Skeletal muscle satellite cell (primary cell): ENCODE measurements at regions not wholly inside any gene's neighbourhood (a gene's known extent, or its start where the extent isn't known, plus 50 kb on each side); places are given as distances from the start of the nearest gene placed in this dataset.

ENCODE experiments used
- H3K27me3 ChIP-seq: 2 replicates; pipeline ENCODE4 v1.7.0; 2013; ENCODE audit warnings: low read length; ENCODE audit not compliant: control insufficient read depth, insufficient read depth
- H3K36me3 ChIP-seq: 2 replicates; pipeline ENCODE4 v1.7.0; 2013; ENCODE audit warnings: mild to moderate bottlenecking, control low read depth, low read length; ENCODE audit not compliant: insufficient read depth
- H3K4me1 ChIP-seq: 2 replicates; pipeline ENCODE4 v1.7.0; 2013; ENCODE audit warnings: low read length; ENCODE audit not compliant: control insufficient read depth, insufficient read depth
- H3K4me2 ChIP-seq: 2 replicates; pipeline ENCODE4 v1.7.0; 2013; ENCODE audit warnings: mild to moderate bottlenecking, low read length
- H3K4me3 ChIP-seq: 2 replicates; pipeline ENCODE4 v1.7.0; 2013; ENCODE audit warnings: low read length
- H3K9ac ChIP-seq: 2 replicates; pipeline ENCODE4 v1.7.0; 2013; ENCODE audit warnings: mild to moderate bottlenecking, low read depth, low read length, moderate library complexity
- H3K9me3 ChIP-seq: replicated peaks from 2 replicates; pipeline ENCODE4 v1.7.0; 2013; ENCODE audit warnings: mild to moderate bottlenecking, control low read depth, low read length

GRCh38 chr16:59259074-59259949 is 525.2 kb upstream of the GOT2 start:
- no peaks in the 10 kb centered on the region for H3K9me3 ChIP-seq
- H3K4me2 ChIP-seq, result no peak overlapping the region
- no peak overlapping the region for H3K4me3 ChIP-seq
- no peak overlapping the region for H3K9ac ChIP-seq
- H3K36me3 ChIP-seq, result no peaks in the 10 kb centered on the region
- no peaks in the 10 kb centered on the region for H3K4me1 ChIP-seq
- no peaks in the 10 kb centered on the region for H3K27me3 ChIP-seq

GRCh38 chr16:59252317-59252716 is 518.2 kb upstream of the GOT2 start:
- H3K4me3 ChIP-seq, result no peak overlapping the region
- H3K4me1 ChIP-seq, result no peaks in the 10 kb centered on the region
- no peak overlapping the region for H3K9ac ChIP-seq
- H3K9me3 ChIP-seq, result no peaks in the 10 kb centered on the region
- H3K4me2 ChIP-seq, result no peak overlapping the region
- no peaks in the 10 kb centered on the region for H3K36me3 ChIP-seq
- no peaks in the 10 kb centered on the region for H3K27me3 ChIP-seq

- Histone ChIP-seq H3K4me3 (no peak overlapping the region), H3K36me3 (no peaks in the 10 kb centered on the region), H3K9me3 (peaks cover 3% of the 10 kb centered on the region), H3K9ac (no peak overlapping the region), H3K27me3 (no peaks in the 10 kb centered on the region), H3K4me1 (no peaks in the 10 kb centered on the region), H3K4me2 (no peak overlapping the region)
These were observed 514.9 kb upstream of the GOT2 start for GRCh38 chr16:59249011-59249410.

- Histone ChIP-seq H3K4me1 (no peaks in the 10 kb centered on the region), H3K9ac (no peak overlapping the region), H3K4me3 (no peak overlapping the region), H3K36me3 (no peaks in the 10 kb centered on the region), H3K27me3 (no peaks in the 10 kb centered on the region), H3K9me3 (peaks cover 3% of the 10 kb centered on the region), H3K4me2 (no peak overlapping the region)
These were observed 508.4 kb upstream of the GOT2 start for GRCh38 chr16:59242556-59242955.

- H3K4me3 ChIP-seq, result no peak overlapping the region
- no peaks in the 10 kb centered on the region for H3K4me1 ChIP-seq
- H3K4me2 ChIP-seq, result no peak overlapping the region
These were observed 504.1 kb upstream of the GOT2 start for GRCh38 chr16:59238246-59238645.

GRCh38 chr16:59236804-59237458 is 502.8 kb upstream of the GOT2 start:
- no peaks in the 10 kb centered on the region for H3K36me3 ChIP-seq
- H3K4me1 ChIP-seq, result no peaks in the 10 kb centered on the region
- no peak overlapping the region for H3K4me2 ChIP-seq
- H3K9me3 ChIP-seq, result no peaks in the 10 kb centered on the region
- H3K4me3 ChIP-seq, result no peak overlapping the region
- H3K27me3 ChIP-seq, result no peaks in the 10 kb centered on the region
- H3K9ac ChIP-seq, result no peak overlapping the region

More at GRCh38 chr16:59238246-59238645, 504.1 kb upstream of the GOT2 start:
- H3K27me3 ChIP-seq, result no peaks in the 10 kb centered on the region
- no peaks in the 10 kb centered on the region for H3K36me3 ChIP-seq
- H3K9ac ChIP-seq, result no peak overlapping the region
- H3K9me3 ChIP-seq, result no peaks in the 10 kb centered on the region

- Histone ChIP-seq H3K9me3 (no peaks in the 10 kb centered on the region), H3K27me3 (no peaks in the 10 kb centered on the region), H3K4me3 (no peak overlapping the region), H3K4me2 (no peak overlapping the region), H3K4me1 (no peaks in the 10 kb centered on the region), H3K36me3 (no peaks in the 10 kb centered on the region), H3K9ac (no peak overlapping the region)
These were observed 490.3 kb upstream of the GOT2 start for GRCh38 chr16:59224401-59224800.

- no peaks in the 10 kb centered on the region for H3K36me3 ChIP-seq
- H3K4me3 ChIP-seq, result no peak overlapping the region
- H3K4me1 ChIP-seq, result no peaks in the 10 kb centered on the region
- H3K9me3 ChIP-seq, result no peaks in the 10 kb centered on the region
- H3K4me2 ChIP-seq, result no peak overlapping the region
- H3K27me3 ChIP-seq, result no peaks in the 10 kb centered on the region
- H3K9ac ChIP-seq, result no peak overlapping the region
These were observed 485.9 kb upstream of the GOT2 start for GRCh38 chr16:59220011-59220410.

- Histone ChIP-seq H3K9me3 (no peaks in the 10 kb centered on the region), H3K4me2 (no peak overlapping the region), H3K4me3 (no peak overlapping the region), H3K4me1 (peaks cover 11% of the 10 kb centered on the region), H3K9ac (no peak overlapping the region), H3K36me3 (no peaks in the 10 kb centered on the region), H3K27me3 (no peaks in the 10 kb centered on the region)
These were observed 482.2 kb upstream of the GOT2 start for GRCh38 chr16:59216291-59216690.

- H3K4me1 ChIP-seq, result peaks cover 20% of the 10 kb centered on the region
- no peaks in the 10 kb centered on the region for H3K9me3 ChIP-seq
- no peak overlapping the region for H3K4me3 ChIP-seq
- H3K9ac ChIP-seq, result no peak overlapping the region
- no peaks in the 10 kb centered on the region for H3K36me3 ChIP-seq
- no peaks in the 10 kb centered on the region for H3K27me3 ChIP-seq
- no peak overlapping the region for H3K4me2 ChIP-seq
These were observed 480.3 kb upstream of the GOT2 start for GRCh38 chr16:59214455-59214854.

GRCh38 chr16:59213952-59214351 is 479.8 kb upstream of the GOT2 start:
- no peak overlapping the region for H3K4me2 ChIP-seq
- H3K9me3 ChIP-seq, result no peaks in the 10 kb centered on the region
- peaks cover 20% of the 10 kb centered on the region for H3K4me1 ChIP-seq
- H3K36me3 ChIP-seq, result no peaks in the 10 kb centered on the region
- no peak overlapping the region for H3K4me3 ChIP-seq
- no peaks in the 10 kb centered on the region for H3K27me3 ChIP-seq
- no peak overlapping the region for H3K9ac ChIP-seq
